A673 (cell line): ENCODE measurements at regions not wholly inside any gene's neighbourhood (a gene's known extent, or its start where the extent isn't known, plus 50 kb on each side); places are given as distances from the start of the nearest gene placed in this dataset.

ENCODE experiments used
- BruUV-seq: library from RNA; stranded (reverse); fragments of 400-500 nt; replicated peaks from 2 replicates; lab custom pipeline; 2021; lab: Mats Ljungman, UMichigan
- CTCF ChIA-PET: fragments of 300-600 bp; sonication (Branson Sonifier 250); formaldehyde crosslinking; loops from one replicate; lab custom pipeline; 2022; ENCODE audit warnings: antibody characterized with exemption; lab: Charles Lee
- POLR2A ChIA-PET: fragments of 300-600 bp; sonication (Branson Sonifier 250); formaldehyde crosslinking; loops from one replicate; lab custom pipeline; 2022; ENCODE audit warnings: antibody characterized with exemption; ENCODE audit not compliant: low non-redundant PET; lab: Charles Lee
- DNase-seq: peaks from one replicate; pipeline ENCODE4 v3.0.0-alpha.2; 2015; ENCODE audit warnings: low spot score
- H3K27ac ChIP-seq: fragments of 200-600 bp; sonication (generic); 2 replicates; pipeline ENCODE4 v1.5.1; 2016; ENCODE audit warnings: mixed run types, low read depth, mild to moderate bottlenecking, mixed read lengths, antibody characterized with exemption, low read length; ENCODE audit not compliant: poor library complexity, severe bottlenecking
- H3K27me3 ChIP-seq: fragments of 200-600 bp; sonication (generic); replicated peaks from 2 replicates; pipeline ENCODE4 v1.6.1; 2017; ENCODE audit warnings: mixed run types, low read depth, mild to moderate bottlenecking, mixed read lengths, antibody characterized with exemption, low read length; ENCODE audit not compliant: insufficient read depth, poor library complexity
- H3K36me3 ChIP-seq: fragments of 200-600 bp; sonication (generic); 2 replicates; pipeline ENCODE4 v1.6.1; 2016; ENCODE audit warnings: mixed run types, mild to moderate bottlenecking, mixed read lengths, antibody characterized with exemption, low read length; ENCODE audit not compliant: insufficient read depth, poor library complexity, severe bottlenecking
- H3K4me1 ChIP-seq: fragments of 200-600 bp; sonication (generic); 2 replicates; pipeline ENCODE4 v1.6.1; 2017; ENCODE audit warnings: mixed run types, mild to moderate bottlenecking, mixed read lengths, antibody characterized with exemption, low read length; ENCODE audit not compliant: insufficient read depth, poor library complexity, severe bottlenecking
- H3K4me3 ChIP-seq: fragments of 200-600 bp; sonication (generic); 2 replicates; pipeline ENCODE4 v1.5.1; 2016; ENCODE audit warnings: low read depth, mixed run types, mild to moderate bottlenecking, mixed read lengths, low read length; ENCODE audit not compliant: poor library complexity, severe bottlenecking
- H3K9me3 ChIP-seq: fragments of 200-600 bp; sonication (generic); 2 replicates; pipeline ENCODE4 v1.6.1; 2016; ENCODE audit warnings: mixed run types, low read depth, mild to moderate bottlenecking, mixed read lengths, antibody characterized with exemption, low read length; ENCODE audit not compliant: poor library complexity, severe bottlenecking
- CTCF ChIP-seq: fragments of 300-800, 200-600 bp; sonication (generic); conservative IDR thresholded peaks from 2 replicates; pipeline ENCODE4 v1.5.1; 2017; ENCODE audit warnings: low read depth, mild to moderate bottlenecking, antibody characterized with exemption, low read length, moderate library complexity, mixed read lengths
- EZH2 ChIP-seq: fragments of 200-600 bp; sonication (generic); IDR thresholded peaks from 2 replicates; pipeline ENCODE4 v1.6.1; 2017; ENCODE audit warnings: borderline replicate concordance, low read depth, mild to moderate bottlenecking, mixed read lengths, antibody characterized with exemption, low read length; ENCODE audit not compliant: poor library complexity, severe bottlenecking
- intact Hi-C: fragments of 100-400 bp; cut with micrococcal nuclease; formaldehyde crosslinking; loops from one replicate; pipeline ENCODE4 v1.10.0; 2022; ENCODE audit not compliant: unreplicated experiment

GRCh38 chr16:54487933-54488332 lies 201.3 kb upstream of the IRX3 start:
- no peaks in the 10 kb centered on the region for H3K36me3 ChIP-seq
- TF ChIP-seq EZH2 (no peak), CTCF (no peak)
- no peaks in the 10 kb centered on the region for H3K27me3 ChIP-seq
- ChIA-PET CTCF (no interaction called here), POLR2A (interaction anchor here (1.0 kb wide), 1 partner anchor 9 kb away, joined by 3 read pairs; no protein-coding TSS in a partner anchor)
- BruUV-seq = no TSS peak
- no peak for DNase-seq
- H3K27ac ChIP-seq = no peak overlapping the region
- H3K9me3 ChIP-seq = no peaks in the 10 kb centered on the region
- H3K4me3 ChIP-seq = no peak overlapping the region
- intact Hi-C loops = no loop called here
- H3K4me1 ChIP-seq = no peaks in the 10 kb centered on the region

GRCh38 chr16:54484700-54485099 lies 198.1 kb upstream of the IRX3 start:
- H3K4me1 ChIP-seq = no peaks in the 10 kb centered on the region

GRCh38 chr16:54482892-54483574 lies 196.4 kb upstream of the IRX3 start:
- H3K36me3 ChIP-seq = no peaks in the 10 kb centered on the region
- no TSS peak for BruUV-seq
- H3K9me3 ChIP-seq = no peaks in the 10 kb centered on the region
- no peak overlapping the region for H3K27ac ChIP-seq
- no peaks in the 10 kb centered on the region for H3K27me3 ChIP-seq
- no peak for DNase-seq
- H3K4me3 ChIP-seq = no peak overlapping the region
- CTCF ChIA-PET = no interaction called here
- POLR2A ChIA-PET = no interaction called here
- H3K4me1 ChIP-seq = no peaks in the 10 kb centered on the region
- TF ChIP-seq EZH2 (no peak), CTCF (no peak)
- intact Hi-C loops = no loop called here

More at GRCh38 chr16:54484700-54485099, 198.1 kb upstream of the IRX3 start:
- POLR2A ChIA-PET = no interaction called here
- BruUV-seq = no TSS peak
- no peaks in the 10 kb centered on the region for H3K9me3 ChIP-seq
- H3K27ac ChIP-seq = no peak overlapping the region
- no peak overlapping the region for H3K4me3 ChIP-seq
- intact Hi-C loops = no loop called here
- TF ChIP-seq EZH2 (no peak), CTCF (no peak)
- CTCF ChIA-PET = no interaction called here
- no peaks in the 10 kb centered on the region for H3K36me3 ChIP-seq
- no peak for DNase-seq
- H3K27me3 ChIP-seq = no peaks in the 10 kb centered on the region
